Rectal smooth muscle tissue (tissue), 1 donor: ENCODE measurements at regions not wholly inside any gene's neighbourhood (a gene's known extent, or its start where the extent isn't known, plus 50 kb on each side); places are given as distances from the start of the nearest gene placed in this dataset.
"Not testable (repeated sequence)": the region's sequence is repeated elsewhere in the genome, so short reads cannot be mapped to it uniquely, and the experiment has no call there.

Experiments
- H3K27ac ChIP-seq: one replicate; pipeline ENCODE4 v1.7.0; 2013; ENCODE audit warnings: low read depth, low read length, inconsistent platforms
- H3K27me3 ChIP-seq: one replicate; pipeline ENCODE4 v1.7.0; 2013; ENCODE audit warnings: low read length; ENCODE audit not compliant: control insufficient read depth, insufficient read depth
- H3K36me3 ChIP-seq: one replicate; pipeline ENCODE4 v1.7.0; 2013; ENCODE audit warnings: low read length; ENCODE audit not compliant: control insufficient read depth, insufficient read depth
- H3K4me1 ChIP-seq: one replicate; pipeline ENCODE4 v1.7.0; 2013; ENCODE audit warnings: low read length; ENCODE audit not compliant: control insufficient read depth, insufficient read depth
- H3K4me3 ChIP-seq: one replicate; pipeline ENCODE4 v1.7.0; 2013; ENCODE audit warnings: low read length
- H3K9ac ChIP-seq: one replicate; pipeline ENCODE4 v1.7.0; 2013; ENCODE audit warnings: low read length

GRCh38 chr2:62654876-62655359 lies 50.6 kb upstream of the EHBP1 start:
- Histone ChIP-seq H3K27ac (no peak overlapping the region), H3K9ac (no peak overlapping the region), H3K4me1 (peaks cover 11% of the 10 kb centered on the region), H3K4me3 (no peak overlapping the region), H3K36me3 (no peaks in the 10 kb centered on the region), H3K27me3 (no peaks in the 10 kb centered on the region)

- no peak overlapping the region for H3K27ac ChIP-seq
Observed at GRCh38 chr2:62654423-62654791, 51.1 kb upstream of the EHBP1 start.

GRCh38 chr2:62653582-62654422 lies 51.7 kb upstream of the EHBP1 start:
- Histone ChIP-seq H3K4me3 (no peak overlapping the region), H3K27ac (no peak overlapping the region), H3K27me3 (no peaks in the 10 kb centered on the region), H3K36me3 (no peaks in the 10 kb centered on the region), H3K9ac (no peak overlapping the region), H3K4me1 (peaks cover 4% of the 10 kb centered on the region)

More at GRCh38 chr2:62654423-62654791, 51.1 kb upstream of the EHBP1 start:
- Histone ChIP-seq H3K4me1 (peaks cover 5% of the 10 kb centered on the region), H3K9ac (no peak overlapping the region), H3K4me3 (no peak overlapping the region), H3K36me3 (no peaks in the 10 kb centered on the region), H3K27me3 (no peaks in the 10 kb centered on the region)

GRCh38 chr2:62649087-62649486 lies 56.4 kb upstream of the EHBP1 start:
- H3K4me3 ChIP-seq, H3K27ac ChIP-seq, H3K4me1 ChIP-seq, H3K9ac ChIP-seq, H3K27me3 ChIP-seq, H3K36me3 ChIP-seq: not testable (repeated sequence)

GRCh38 chr2:62643100-62643471 lies 62.4 kb upstream of the EHBP1 start:
- no peaks in the 10 kb centered on the region for H3K27me3 ChIP-seq
- H3K9ac ChIP-seq = no peak overlapping the region
- H3K4me1 ChIP-seq = peaks cover 8% of the 10 kb centered on the region
- no peak overlapping the region for H3K27ac ChIP-seq
- no peak overlapping the region for H3K4me3 ChIP-seq
- H3K36me3 ChIP-seq = no peaks in the 10 kb centered on the region

GRCh38 chr2:62642429-62643099 lies 62.9 kb upstream of the EHBP1 start:
- Histone ChIP-seq H3K4me3 (no peak overlapping the region), H3K36me3 (no peaks in the 10 kb centered on the region), H3K27ac (no peak overlapping the region), H3K27me3 (no peaks in the 10 kb centered on the region), H3K4me1 (peaks cover 8% of the 10 kb centered on the region), H3K9ac (no peak overlapping the region)

GRCh38 chr2:62641936-62642335 lies 63.6 kb upstream of the EHBP1 start:
- Histone ChIP-seq H3K9ac (no peak overlapping the region), H3K36me3 (no peaks in the 10 kb centered on the region), H3K27ac (no peak overlapping the region), H3K27me3 (no peaks in the 10 kb centered on the region), H3K4me3 (no peak overlapping the region), H3K4me1 (peaks cover 8% of the 10 kb centered on the region)

- peaks cover 8% of the 10 kb centered on the region for H3K4me1 ChIP-seq
- H3K27ac ChIP-seq = no peak overlapping the region
- no peak overlapping the region for H3K9ac ChIP-seq
- no peaks in the 10 kb centered on the region for H3K27me3 ChIP-seq
- H3K4me3 ChIP-seq = no peak overlapping the region
- no peaks in the 10 kb centered on the region for H3K36me3 ChIP-seq
Observed at GRCh38 chr2:62641410-62641843, 64.1 kb upstream of the EHBP1 start.

- no peaks in the 10 kb centered on the region for H3K4me1 ChIP-seq
- no peaks in the 10 kb centered on the region for H3K36me3 ChIP-seq
- no peak overlapping the region for H3K27ac ChIP-seq
- no peaks in the 10 kb centered on the region for H3K27me3 ChIP-seq
- H3K4me3 ChIP-seq = no peak overlapping the region
- H3K9ac ChIP-seq = no peak overlapping the region
Observed at GRCh38 chr2:62631160-62632085, 74.1 kb upstream of the EHBP1 start.

- H3K36me3 ChIP-seq, H3K9ac ChIP-seq, H3K4me1 ChIP-seq, H3K27ac ChIP-seq, H3K27me3 ChIP-seq, H3K4me3 ChIP-seq: not testable (repeated sequence)
Observed at GRCh38 chr2:62630206-62630605, 75.3 kb upstream of the EHBP1 start.

GRCh38 chr2:62629310-62629709 lies 76.2 kb upstream of the EHBP1 start:
- H3K27me3 ChIP-seq, H3K4me3 ChIP-seq, H3K27ac ChIP-seq, H3K36me3 ChIP-seq, H3K4me1 ChIP-seq, H3K9ac ChIP-seq: not testable (repeated sequence)

GRCh38 chr2:62627667-62628066 lies 77.8 kb upstream of the EHBP1 start:
- Histone ChIP-seq H3K27ac (no peak overlapping the region), H3K4me3 (no peak overlapping the region), H3K27me3 (no peaks in the 10 kb centered on the region), H3K9ac (no peak overlapping the region), H3K36me3 (no peaks in the 10 kb centered on the region), H3K4me1 (no peaks in the 10 kb centered on the region)
